ENCODE measurements at regions not wholly inside any gene's neighbourhood (a gene's known extent, or its start where the extent isn't known, plus 50 kb on each side); places are given as distances from the start of the nearest gene placed in this dataset.

DNA sequence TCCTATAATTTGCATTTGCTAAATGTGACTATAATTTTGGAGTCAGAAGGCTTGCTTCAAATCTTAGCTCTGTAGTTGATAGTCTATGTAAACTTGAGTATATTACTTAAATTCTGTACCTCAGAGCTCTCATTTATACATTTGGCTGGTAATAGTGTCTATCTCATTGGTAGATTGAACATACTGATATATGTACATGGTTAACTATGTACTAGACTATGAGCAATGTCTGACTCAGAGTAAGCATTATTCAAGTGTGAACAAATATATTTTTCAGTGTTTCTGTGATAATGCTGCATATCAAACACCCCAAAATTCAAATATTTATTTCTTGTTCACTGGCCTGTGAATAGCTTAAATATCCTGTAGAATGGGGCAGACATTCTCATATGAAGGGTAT is 1568.9 kb upstream of the PABPC4L start:
- DNase-seq, result no peak

DNA sequence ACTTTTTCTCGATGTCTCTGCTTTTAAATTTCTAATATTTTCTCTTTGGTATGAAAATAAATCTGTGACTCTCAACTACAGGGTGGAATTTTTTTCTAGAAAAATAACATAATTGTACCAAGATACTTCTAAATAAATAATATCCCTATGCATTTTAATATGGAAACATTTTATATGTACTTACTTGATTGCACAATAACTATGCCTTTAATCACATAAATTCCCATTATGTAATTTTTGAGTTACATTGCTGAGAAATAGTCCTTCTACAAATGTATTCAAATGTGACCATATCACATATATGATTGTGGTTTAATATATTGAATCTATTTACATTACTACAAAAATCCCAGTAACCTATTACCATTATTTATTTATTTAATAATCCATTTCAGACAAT is 1543.3 kb upstream of the PABPC4L start:
- DNase-seq, result no peak

- no peak for DNase-seq
Measured at GRCh38 chr4:135741583-135741982, 1540.0 kb upstream of the PABPC4L start.

DNA sequence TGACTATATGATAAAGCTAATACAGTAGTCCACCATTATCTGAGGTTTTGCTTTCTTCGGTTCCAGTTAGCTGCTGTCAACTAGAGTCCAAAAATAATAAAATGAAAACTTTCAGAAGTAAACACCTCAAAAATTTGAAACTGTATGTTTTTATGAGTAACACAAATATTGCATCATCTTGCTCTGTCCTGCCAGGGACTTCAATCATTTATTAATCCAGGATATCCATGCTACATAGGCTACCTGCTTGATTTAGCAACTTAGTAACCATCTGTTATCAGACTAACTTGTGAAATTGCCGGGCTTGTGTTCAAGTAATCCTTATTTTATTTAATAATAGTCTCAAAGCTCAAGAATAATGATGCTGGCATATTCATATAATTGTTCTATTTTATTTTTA is 1537.8 kb upstream of the PABPC4L start:
- DNase-seq, result no peak

DNA sequence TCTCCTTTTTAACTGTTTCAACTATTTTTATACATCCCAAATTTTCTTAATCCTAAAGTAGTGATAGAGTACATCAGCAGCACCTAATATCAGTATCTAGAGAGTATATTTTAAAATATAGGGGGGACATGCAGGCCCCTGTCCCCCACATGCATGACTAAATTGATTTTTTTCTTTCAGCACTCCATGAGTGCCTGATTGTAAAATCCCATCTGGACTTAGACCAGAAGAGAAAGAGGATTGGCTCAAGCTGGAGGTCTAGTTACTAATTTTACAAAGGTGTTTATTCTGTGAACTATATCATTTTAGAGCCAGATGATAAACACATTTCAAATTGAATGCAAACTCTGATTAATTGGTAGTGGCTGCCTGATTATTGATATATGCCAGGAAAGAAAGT is 1533.9 kb upstream of the PABPC4L start:
- no peak for DNase-seq

GRCh38 chr4:135732448-135732847 is 1530.9 kb upstream of the PABPC4L start:
- DNase-seq, result no peak

DNA sequence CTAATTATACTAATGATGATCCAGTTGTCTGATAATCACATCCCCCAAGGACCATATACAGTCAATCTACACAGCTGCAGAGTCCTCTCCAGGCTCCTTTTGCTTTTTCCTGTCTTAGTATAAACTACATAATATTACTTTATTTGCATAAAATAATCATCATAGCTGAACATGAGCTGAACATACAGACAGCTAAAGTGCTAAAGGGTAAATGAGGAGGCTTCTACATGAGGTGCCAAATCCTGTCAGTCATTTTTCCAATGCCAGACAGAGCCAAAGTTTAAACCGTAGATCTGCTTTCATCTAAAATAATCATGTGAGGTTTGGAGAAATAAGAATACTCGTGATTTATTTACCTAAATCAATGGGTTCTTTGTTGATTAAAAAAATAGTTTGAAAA is 1530.1 kb upstream of the PABPC4L start:
- no peak for DNase-seq

- DNase-seq, result no peak
Measured at GRCh38 chr4:135724421-135724820, 1522.8 kb upstream of the PABPC4L start.

DNA sequence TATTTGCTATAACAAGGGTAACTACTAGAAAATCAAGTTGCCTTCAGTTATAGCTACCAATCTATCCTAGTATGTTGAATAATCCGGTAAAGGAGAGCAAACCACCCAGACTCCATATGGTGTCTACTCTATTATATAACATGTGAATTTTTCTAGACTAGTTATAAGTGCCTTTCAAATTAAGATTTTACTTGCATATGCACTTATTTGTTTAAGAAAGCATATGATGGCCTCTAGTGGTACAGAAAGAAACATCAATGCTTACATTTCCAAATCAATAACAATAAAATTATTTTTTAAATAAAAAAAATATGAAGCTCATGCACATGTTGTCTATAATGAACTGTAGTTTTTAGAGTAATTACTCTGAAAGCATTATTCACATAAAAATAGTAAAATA is 1516.4 kb upstream of the PABPC4L start:
- no peak for DNase-seq

- DNase-seq, result no peak
Measured at GRCh38 chr4:135705343-135705742, 1503.8 kb upstream of the PABPC4L start.

GRCh38 chr4:135694066-135694465 is 1492.5 kb upstream of the PABPC4L start:
- no peak for DNase-seq

- DNase-seq, result no peak
Measured at GRCh38 chr4:135684001-135684400, 1482.4 kb upstream of the PABPC4L start.

GRCh38 chr4:135672202-135672601 is 1470.6 kb upstream of the PABPC4L start:
- DNase-seq, result no peak

DNA sequence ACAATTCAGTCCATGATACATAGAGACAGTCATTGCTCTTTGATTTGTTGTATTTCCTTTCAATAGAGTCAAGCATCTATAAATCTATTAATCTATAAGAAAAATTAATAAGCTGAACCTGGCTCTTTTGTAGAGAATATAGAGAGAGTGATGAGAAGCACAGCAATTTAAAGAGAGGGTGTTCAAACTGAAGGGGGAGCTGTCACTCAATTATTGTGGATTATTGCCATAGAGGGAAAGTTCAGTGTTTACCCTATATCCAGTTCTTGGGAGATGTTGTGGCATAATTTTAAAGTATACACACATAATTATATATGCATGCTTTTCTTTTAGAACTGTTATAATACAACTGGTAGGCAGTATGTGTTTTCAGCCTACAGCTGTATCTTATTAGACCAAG is 1469.0 kb upstream of the PABPC4L start:
- DNase-seq, result no peak
